Nephron progenitor cell (in vitro differentiated cells): ENCODE measurements at regions not wholly inside any gene's neighbourhood (a gene's known extent, or its start where the extent isn't known, plus 50 kb on each side); places are given as distances from the start of the nearest gene placed in this dataset.

Experiments
- DNase-seq: peaks from one replicate; pipeline ENCODE4 v3.0.0; 2021
- H3K27ac Mint-ChIP-seq: 2 replicates; pipeline ENCODE4 v1.8.0; 2021; ENCODE audit warnings: mild to moderate bottlenecking, moderate library complexity, mixed read lengths
- H3K27me3 Mint-ChIP-seq: 2 replicates; pipeline ENCODE4 v1.8.0; 2021; ENCODE audit warnings: mild to moderate bottlenecking, low read depth, mixed read lengths; ENCODE audit not compliant: poor library complexity
- H3K36me3 Mint-ChIP-seq: 2 replicates; pipeline ENCODE4 v1.8.0; 2021; ENCODE audit warnings: low read depth, mixed read lengths
- H3K4me1 Mint-ChIP-seq: 2 replicates; pipeline ENCODE4 v1.8.0; 2021; ENCODE audit warnings: mixed read lengths
- H3K4me3 Mint-ChIP-seq: 2 replicates; pipeline ENCODE4 v1.8.0; 2021; ENCODE audit warnings: mild to moderate bottlenecking, moderate library complexity, mixed read lengths
- H3K9me3 Mint-ChIP-seq: 2 replicates; pipeline ENCODE4 v1.8.0; 2021; ENCODE audit warnings: mild to moderate bottlenecking, moderate library complexity, mixed read lengths
- TF ChIP-seq, protein P1 (sequence below): fragments of 200-600 bp; sonication (generic); IDR thresholded peaks from 2 replicates; pipeline ENCODE4 v1.5.0; 2021; ENCODE audit warnings: antibody characterized with exemption

DNA sequence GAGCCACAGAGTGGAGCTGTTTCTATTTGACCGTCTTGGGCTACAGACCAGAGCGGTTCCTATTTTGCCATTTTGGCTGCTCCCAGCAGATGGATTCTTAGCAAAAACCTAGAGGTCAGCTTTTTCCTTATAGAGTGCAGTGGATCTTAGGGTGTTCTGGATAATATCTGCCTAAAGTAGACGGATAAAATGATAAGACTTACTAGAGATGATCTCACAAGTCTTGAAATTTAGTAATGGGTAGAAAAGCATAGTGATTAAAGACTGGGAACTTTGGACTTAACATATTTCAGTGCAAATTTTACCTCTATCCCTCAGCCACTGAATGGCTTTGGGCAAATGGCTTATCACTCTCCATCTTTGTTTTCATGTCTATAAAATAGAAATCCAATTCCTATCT, 439.8 kb downstream of the ADGRL2 start:
- Mint-ChIP-seq H3K36me3 (peaks cover 14% of the 10 kb centered on the region), H3K4me3 (no peak overlapping the region), H3K27ac (no peak overlapping the region), H3K4me1 (no peaks in the 10 kb centered on the region), H3K27me3 (no peaks in the 10 kb centered on the region), H3K9me3 (peaks cover 54% of the 10 kb centered on the region)
- TF ChIP-seq, protein P1, sequence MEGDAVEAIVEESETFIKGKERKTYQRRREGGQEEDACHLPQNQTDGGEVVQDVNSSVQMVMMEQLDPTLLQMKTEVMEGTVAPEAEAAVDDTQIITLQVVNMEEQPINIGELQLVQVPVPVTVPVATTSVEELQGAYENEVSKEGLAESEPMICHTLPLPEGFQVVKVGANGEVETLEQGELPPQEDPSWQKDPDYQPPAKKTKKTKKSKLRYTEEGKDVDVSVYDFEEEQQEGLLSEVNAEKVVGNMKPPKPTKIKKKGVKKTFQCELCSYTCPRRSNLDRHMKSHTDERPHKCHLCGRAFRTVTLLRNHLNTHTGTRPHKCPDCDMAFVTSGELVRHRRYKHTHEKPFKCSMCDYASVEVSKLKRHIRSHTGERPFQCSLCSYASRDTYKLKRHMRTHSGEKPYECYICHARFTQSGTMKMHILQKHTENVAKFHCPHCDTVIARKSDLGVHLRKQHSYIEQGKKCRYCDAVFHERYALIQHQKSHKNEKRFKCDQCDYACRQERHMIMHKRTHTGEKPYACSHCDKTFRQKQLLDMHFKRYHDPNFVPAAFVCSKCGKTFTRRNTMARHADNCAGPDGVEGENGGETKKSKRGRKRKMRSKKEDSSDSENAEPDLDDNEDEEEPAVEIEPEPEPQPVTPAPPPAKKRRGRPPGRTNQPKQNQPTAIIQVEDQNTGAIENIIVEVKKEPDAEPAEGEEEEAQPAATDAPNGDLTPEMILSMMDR: no peak
- DNase-seq: no peak

DNA sequence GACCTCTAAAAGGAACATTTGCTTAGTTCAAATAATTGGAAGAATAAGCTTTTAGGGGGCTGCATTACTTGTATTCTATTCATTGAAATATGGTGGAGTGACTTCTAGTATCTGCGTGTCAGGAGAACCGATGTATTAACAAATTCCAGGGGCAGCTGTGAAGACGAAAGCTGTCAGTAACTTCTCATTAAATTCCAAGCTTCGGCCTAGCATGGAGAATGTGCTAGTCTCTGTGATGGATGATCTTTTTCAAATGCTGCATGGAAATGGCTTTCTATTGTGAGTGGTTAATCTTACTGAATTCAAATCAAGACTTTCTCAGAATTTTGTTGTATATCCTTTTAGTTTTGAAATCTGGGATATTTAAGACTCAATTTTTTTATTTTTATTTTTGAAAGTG, 429.9 kb downstream of the ADGRL2 start:
- Mint-ChIP-seq H3K9me3 (peaks cover 18% of the 10 kb centered on the region), H3K4me3 (no peak overlapping the region), H3K36me3 (peaks cover 5% of the 10 kb centered on the region), H3K27me3 (no peaks in the 10 kb centered on the region), H3K27ac (no peak overlapping the region), H3K4me1 (peaks cover 14% of the 10 kb centered on the region)
- DNase-seq: no peak
- TF ChIP-seq, protein P1: no peak

DNA sequence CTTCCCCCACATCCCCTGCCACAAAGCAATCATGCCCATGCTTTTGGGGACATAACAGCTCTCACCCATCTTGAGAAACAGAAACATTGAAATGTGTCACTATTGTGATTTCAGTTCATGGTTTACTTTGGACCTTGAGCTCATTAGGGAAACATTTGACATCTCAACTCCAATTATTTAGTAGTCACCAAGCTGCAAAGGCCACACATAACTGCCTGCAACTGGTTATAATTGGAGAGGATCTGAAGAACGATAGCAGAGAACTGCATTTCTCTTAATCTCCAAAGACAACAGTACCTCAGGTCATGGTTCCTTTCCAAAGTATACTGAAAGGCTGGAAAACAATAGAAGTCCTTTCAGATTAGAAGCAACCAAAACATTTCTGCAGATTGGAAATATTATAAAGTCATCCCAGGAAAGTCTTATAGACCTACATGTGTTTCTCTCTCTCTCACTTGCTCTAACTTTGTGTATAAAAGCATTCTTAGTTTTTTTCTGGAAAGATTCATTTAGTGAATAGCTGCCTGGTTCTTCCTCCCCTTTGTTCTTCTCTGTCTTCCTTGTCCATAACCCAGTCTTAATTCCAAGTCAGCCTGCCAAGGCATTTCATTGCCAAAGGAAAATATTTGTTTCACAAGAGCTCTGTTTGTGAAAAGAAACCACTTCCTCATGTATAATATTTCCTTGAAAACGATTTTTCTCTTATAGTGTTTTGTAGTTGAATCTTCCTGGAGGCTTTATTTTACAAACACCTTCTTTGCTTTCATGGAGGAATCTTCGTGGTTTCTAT, 426.8 kb downstream of the ADGRL2 start:
- Mint-ChIP-seq H3K4me1 (peaks cover 18% of the 10 kb centered on the region), H3K27ac (peak overlapping the region; percentile 16), H3K36me3 (no peaks in the 10 kb centered on the region), H3K27me3 (no peaks in the 10 kb centered on the region), H3K4me3 (no peak overlapping the region), H3K9me3 (no peaks in the 10 kb centered on the region)
- no peak for DNase-seq
- TF ChIP-seq, protein P1: no peak

DNA sequence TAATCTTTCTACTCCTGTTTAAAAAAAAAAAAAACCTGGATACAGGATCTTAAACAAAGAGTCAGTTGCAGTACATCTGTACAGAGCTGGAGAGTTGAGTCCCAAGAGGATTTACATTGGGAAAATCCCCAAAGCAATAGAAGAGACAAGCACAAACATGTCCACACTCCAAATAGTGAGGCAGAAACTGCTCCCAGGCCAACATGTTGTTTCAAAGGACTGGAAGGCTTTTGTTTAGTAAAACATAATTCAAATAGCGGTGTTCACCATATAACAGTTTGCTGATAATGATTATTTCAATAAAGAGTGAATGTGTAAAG, 425.4 kb downstream of the ADGRL2 start:
- Mint-ChIP-seq H3K27me3 (no peaks in the 10 kb centered on the region), H3K4me3 (no peak overlapping the region), H3K36me3 (no peaks in the 10 kb centered on the region), H3K9me3 (no peaks in the 10 kb centered on the region), H3K4me1 (peaks cover 24% of the 10 kb centered on the region), H3K27ac (no peak overlapping the region)
- DNase-seq: no peak
- TF ChIP-seq, protein P1: no peak

DNA sequence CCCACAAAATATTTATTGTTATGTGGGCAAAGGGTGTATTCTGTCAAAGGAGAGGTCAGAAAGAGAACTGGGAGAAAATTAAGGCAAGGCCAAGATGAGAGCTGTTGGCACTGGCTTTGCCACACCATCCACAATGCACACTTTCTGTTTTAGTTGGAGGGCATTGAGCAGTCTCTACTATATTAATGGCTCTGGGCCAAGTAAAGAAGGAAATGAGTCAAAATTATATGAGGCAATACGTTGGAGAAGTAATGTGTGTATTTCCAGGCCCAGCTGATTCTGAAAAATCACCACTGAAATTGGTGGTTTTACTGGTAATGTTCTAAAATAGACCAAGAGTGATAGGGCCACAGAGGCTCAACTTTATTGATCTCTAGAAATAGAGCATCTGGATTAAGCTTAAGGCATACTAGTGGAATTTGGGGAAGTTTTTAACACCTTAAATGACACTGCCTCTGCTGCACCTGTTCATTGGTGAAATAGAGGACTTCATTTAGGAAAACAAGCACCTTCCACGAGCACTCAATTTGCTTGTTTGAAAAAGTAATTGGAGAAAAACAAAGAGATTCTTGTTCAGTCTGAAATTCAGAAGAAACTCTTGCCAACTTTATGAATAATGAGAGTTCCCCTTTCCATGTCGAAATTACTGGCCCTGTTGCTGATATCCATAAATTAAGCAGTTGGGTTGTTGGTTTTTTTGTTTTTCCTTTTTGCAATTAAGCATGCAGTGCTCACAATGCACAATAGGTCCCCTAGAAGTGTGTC, 424.9 kb downstream of the ADGRL2 start:
- H3K36me3 Mint-ChIP-seq: no peaks in the 10 kb centered on the region
- no peak for DNase-seq
- TF ChIP-seq, protein P1: no peak
- H3K4me1 Mint-ChIP-seq: peaks cover 24% of the 10 kb centered on the region
- H3K9me3 Mint-ChIP-seq: no peaks in the 10 kb centered on the region
- no peak overlapping the region for H3K4me3 Mint-ChIP-seq
- no peaks in the 10 kb centered on the region for H3K27me3 Mint-ChIP-seq
- no peak overlapping the region for H3K27ac Mint-ChIP-seq
